CD14-positive monocyte (primary cell): ENCODE measurements at regions not wholly inside any gene's neighbourhood (a gene's known extent, or its start where the extent isn't known, plus 50 kb on each side); places are given as distances from the start of the nearest gene placed in this dataset.

Source experiments
- DNase-seq, 3 donors: peaks; one replicate each; pipeline ENCODE4 v3.0.0-alpha.2; 2011 to 2022
- H2AFZ ChIP-seq: 2 replicates; pipeline ENCODE4 v1.6.0; 2012; ENCODE audit warnings: mild to moderate bottlenecking, low read depth, low read length, inconsistent platforms; ENCODE audit not compliant: insufficient read depth, poor library complexity, severe bottlenecking
- H3K27ac ChIP-seq, 2 donors: 1 replicate in 1 of 2; 2 replicates in 1 of 2; pipeline ENCODE4 v1.5.1; 2012 to 2013; ENCODE audit warnings: low read length in 2 of 2, control low read depth in 1 of 2, inconsistent platforms in 1 of 2, low read depth in 1 of 2, mild to moderate bottlenecking in 1 of 2
- H3K27me3 ChIP-seq, 2 donors: one replicate each; pipeline versions ENCODE4 v1.6.0 to v1.6.1; 2011 to 2013; ENCODE audit warnings: low read length in 2 of 2; ENCODE audit not compliant: control insufficient read depth in 2 of 2, insufficient read depth in 2 of 2
- H3K36me3 ChIP-seq, 2 donors: replicated peaks in 1 of 2; 1 replicate in 1 of 2; 2 replicates in 1 of 2; pipeline versions ENCODE4 v1.5.1 to v1.6.1; 2012 to 2013; ENCODE audit warnings: low read length in 2 of 2, control low read depth in 1 of 2, inconsistent platforms in 1 of 2, mild to moderate bottlenecking in 1 of 2; ENCODE audit not compliant: insufficient read depth in 2 of 2, control insufficient read depth in 1 of 2
- H3K4me1 ChIP-seq, 2 donors: 1 replicate in 1 of 2; 2 replicates in 1 of 2; pipeline versions ENCODE4 v1.5.1 to v1.6.1; 2012 to 2013; ENCODE audit warnings: low read length in 2 of 2, control low read depth in 1 of 2, inconsistent platforms in 1 of 2, mild to moderate bottlenecking in 1 of 2, moderate library complexity in 1 of 2; ENCODE audit not compliant: insufficient read depth in 2 of 2, control insufficient read depth in 1 of 2
- H3K4me2 ChIP-seq: replicated peaks from 2 replicates; pipeline ENCODE3; 2012; ENCODE audit warnings: low read length, moderate library complexity, mild to moderate bottlenecking; ENCODE audit not compliant: poor library complexity, severe bottlenecking; ENCODE audit errors: extremely low read depth
- H3K4me3 ChIP-seq, 3 experiments: fragments of 200-600 bp in 1 of 3; sonication (generic) in 1 of 3; replicated peaks in 1 of 3; 1 replicate in 2 of 3; 2 replicates in 1 of 3; pipeline ENCODE4 v1.5.1; 2011 to 2013; ENCODE audit warnings: low read length in 3 of 3, mild to moderate bottlenecking in 3 of 3, control low read depth in 2 of 3, low read depth in 2 of 3, inconsistent platforms in 1 of 3, moderate library complexity in 1 of 3
- H3K79me2 ChIP-seq: 2 replicates; pipeline ENCODE4 v1.6.0; 2012; ENCODE audit warnings: mild to moderate bottlenecking, control low read depth, inconsistent platforms, low read length, moderate library complexity; ENCODE audit not compliant: insufficient read depth
- H3K9ac ChIP-seq: 2 replicates; pipeline ENCODE4 v1.6.0; 2017; ENCODE audit warnings: low read length, mild to moderate bottlenecking; ENCODE audit not compliant: insufficient read depth, poor library complexity, severe bottlenecking
- H3K9me3 ChIP-seq, 2 donors: replicated peaks in 1 of 2; 1 replicate in 1 of 2; 2 replicates in 1 of 2; pipeline versions ENCODE4 v1.5.1 to v1.6.1; 2012 to 2013; ENCODE audit warnings: low read length in 2 of 2, control low read depth in 1 of 2; ENCODE audit not compliant: control insufficient read depth in 1 of 2, insufficient read depth in 1 of 2
- H4K20me1 ChIP-seq: 2 replicates; pipeline ENCODE4 v1.6.0; 2012; ENCODE audit warnings: mild to moderate bottlenecking, low read length, control low read depth, moderate library complexity; ENCODE audit not compliant: insufficient read depth
- H3K27ac Mint-ChIP-seq, 7 donors: one replicate each; pipeline ENCODE4 v1.8.0; 2020; ENCODE audit warnings: mild to moderate bottlenecking in 7 of 7, mixed read lengths in 7 of 7, moderate library complexity in 6 of 7, inconsistent platforms in 2 of 7
- H3K27me3 Mint-ChIP-seq, 3 donors: one replicate each; pipeline ENCODE4 v1.8.0; 2021 to 2022; ENCODE audit warnings: low read depth in 3 of 3, mild to moderate bottlenecking in 3 of 3, mixed read lengths in 3 of 3, moderate library complexity in 3 of 3, inconsistent platforms in 1 of 3
- H3K36me3 Mint-ChIP-seq, 2 donors: one replicate each; pipeline ENCODE4 v1.8.0; 2020; ENCODE audit warnings: mixed read lengths in 2 of 2, inconsistent platforms in 1 of 2, mild to moderate bottlenecking in 1 of 2
- H3K4me1 Mint-ChIP-seq: one replicate; pipeline ENCODE4 v1.8.0; 2020; ENCODE audit warnings: mild to moderate bottlenecking, mixed read lengths
- H3K4me3 Mint-ChIP-seq, 2 donors: one replicate each; pipeline ENCODE4 v1.8.0; 2020; ENCODE audit warnings: mild to moderate bottlenecking in 2 of 2, mixed read lengths in 2 of 2, moderate library complexity in 1 of 2
- H3K9me3 Mint-ChIP-seq, 7 donors: one replicate each; pipeline ENCODE4 v1.8.0; 2020 to 2022; ENCODE audit warnings: mixed read lengths in 7 of 7, mild to moderate bottlenecking in 6 of 7, moderate library complexity in 6 of 7, inconsistent platforms in 2 of 7
- CTCF ChIP-seq: fragments of 200-600 bp; IDR thresholded peaks from one replicate; pipeline ENCODE4 v1.8.0; 2022; ENCODE audit warnings: antibody characterized with exemption, mild to moderate bottlenecking
- WGBS: methylation state at CpG from one replicate; pipeline ENCODE4 v1.1.5; 2013; ENCODE audit warnings: missing lambda C conversion rate; ENCODE audit not compliant: insufficient coverage; 5-methylcytosine and 5-hydroxymethylcytosine counted together
- intact Hi-C, 2 donors: fragments of 100-400 bp; cut with micrococcal nuclease; formaldehyde crosslinking; loops; one replicate each; pipeline versions ENCODE4 v1.15.0 to v1.15.1; 2023

- no CpG with 5 or more reads among the region's 2 CpGs for WGBS
- Histone ChIP-seq H4K20me1 (no peaks in the 10 kb centered on the region), H3K4me3 (no peak overlapping the region), H3K27ac (no peak overlapping the region), H3K36me3 (no peaks in the 10 kb centered on the region), H3K27me3 (peaks cover 0 to 4% of the 10 kb centered on the region in 2 donors), H3K4me2 (no peak overlapping the region), H3K4me1 (no peaks in the 10 kb centered on the region), H3K9ac (no peak overlapping the region), H3K79me2 (no peaks in the 10 kb centered on the region), H3K9me3 (no peaks in the 10 kb centered on the region), H2AFZ (no peak overlapping the region)
- intact Hi-C loops = no loop called here
- DNase-seq = no peak
- Mint-ChIP-seq H3K9me3 (peaks cover 0 to 2% (median 0%) of the 10 kb centered on the region in 7 donors), H3K4me3 (no peak overlapping the region), H3K27me3 (peaks cover 14 to 17% (median 16%) of the 10 kb centered on the region in 3 donors), H3K27ac (no peak overlapping the region), H3K36me3 (no peaks in the 10 kb centered on the region), H3K4me1 (no peaks in the 10 kb centered on the region)
- TF ChIP-seq CTCF = no peak
Observed at GRCh38 chr6:40282986-40283385, 304.2 kb downstream of the LRFN2 start.

DNA sequence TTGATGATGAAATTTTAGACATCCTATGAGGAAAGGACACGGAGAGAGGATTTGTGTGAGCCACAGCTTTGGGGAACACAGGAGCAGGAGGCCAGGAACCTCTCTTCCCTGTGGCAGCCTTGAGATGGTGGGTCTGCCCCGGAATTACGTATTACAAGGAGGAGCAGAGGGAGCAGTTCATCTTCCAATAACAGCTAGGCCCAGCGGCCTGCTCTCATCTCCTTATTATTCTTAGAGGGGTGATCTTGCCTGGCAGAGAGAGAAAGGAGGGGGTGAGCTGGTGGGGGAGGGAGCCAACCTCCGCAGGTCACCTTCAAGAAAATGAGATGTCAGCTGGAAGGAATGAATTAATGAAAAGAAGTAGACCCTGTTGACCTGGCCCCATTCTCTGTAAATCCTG lies 305.8 kb downstream of the LRFN2 start:
- no peaks in the 10 kb centered on the region for H3K36me3 Mint-ChIP-seq
- H3K9me3 Mint-ChIP-seq = peaks cover 0 to 3% (median 1%) of the 10 kb centered on the region in 7 donors
- WGBS = 81% methylated on average over 2 of the region's 5 CpGs
- intact Hi-C loops = no loop called here
- no peaks in the 10 kb centered on the region for H3K4me1 Mint-ChIP-seq
- no peak overlapping the region for H3K4me3 Mint-ChIP-seq
- no peak overlapping the region for H3K4me3 ChIP-seq
- no peaks in the 10 kb centered on the region for H3K36me3 ChIP-seq
- H2AFZ ChIP-seq = no peak overlapping the region
- no peak for TF ChIP-seq CTCF
- H3K27me3 Mint-ChIP-seq = peaks cover 8 to 9% (median 9%) of the 10 kb centered on the region in 3 donors
- peaks cover 0 to 3% of the 10 kb centered on the region in 2 donors for H3K27me3 ChIP-seq
- DNase-seq = no peak
- no peak overlapping the region for H3K27ac Mint-ChIP-seq
- no peak overlapping the region for H3K9ac ChIP-seq
- no peak overlapping the region for H3K4me2 ChIP-seq
- no peaks in the 10 kb centered on the region for H3K79me2 ChIP-seq
- H3K4me1 ChIP-seq = no peaks in the 10 kb centered on the region
- no peaks in the 10 kb centered on the region for H3K9me3 ChIP-seq
- no peaks in the 10 kb centered on the region for H4K20me1 ChIP-seq
- H3K27ac ChIP-seq = no peak overlapping the region
